NOMO-1 (cell line): ENCODE measurements at regions not wholly inside any gene's neighbourhood (a gene's known extent, or its start where the extent isn't known, plus 50 kb on each side); places are given as distances from the start of the nearest gene placed in this dataset.
A peak's percentile ranks its signal among the peaks of the same experiment; 100 is the strongest.
"Not testable (repeated sequence)": the region's sequence is repeated elsewhere in the genome, so short reads cannot be mapped to it uniquely, and the experiment has no call there.

Source experiments
- DNase-seq, 2 experiments: peaks; one replicate each; lab custom pipeline; 2025; ENCODE audit not compliant: unreplicated experiment in 2 of 2; lab: John Stamatoyannopoulos, UW

- no peak for DNase-seq
These were observed 258.6 kb upstream of the GRM7 start for GRCh38 chr3:6602329-6602728.

- DNase-seq: no peak
These were observed 255.7 kb upstream of the GRM7 start for GRCh38 chr3:6605227-6605626.

GRCh38 chr3:6608843-6609242, 252.1 kb upstream of the GRM7 start:
- DNase-seq: no peak

- no peak for DNase-seq
These were observed 248.8 kb upstream of the GRM7 start for GRCh38 chr3:6612034-6612616.

GRCh38 chr3:6622260-6622659, 238.7 kb upstream of the GRM7 start:
- DNase-seq: no peak

- DNase-seq: no peak
These were observed 238.2 kb upstream of the GRM7 start for GRCh38 chr3:6622712-6623111.

GRCh38 chr3:6631376-6631775, 229.5 kb upstream of the GRM7 start:
- no peak for DNase-seq

- DNase-seq: no peak
These were observed 220.0 kb upstream of the GRM7 start for GRCh38 chr3:6640907-6641306.

GRCh38 chr3:6644070-6644929, 216.6 kb upstream of the GRM7 start:
- no peak for DNase-seq

- no peak for DNase-seq
These were observed 206.2 kb upstream of the GRM7 start for GRCh38 chr3:6654670-6655069.

GRCh38 chr3:6655275-6655674, 205.6 kb upstream of the GRM7 start:
- DNase-seq: no peak

GRCh38 chr3:6657591-6657990, 203.3 kb upstream of the GRM7 start:
- DNase-seq: no peak

- no peak for DNase-seq
These were observed 193.6 kb upstream of the GRM7 start for GRCh38 chr3:6667354-6667753.

- no peak for DNase-seq
These were observed 189.6 kb upstream of the GRM7 start for GRCh38 chr3:6671363-6671762.

- peak; percentile 18 to 24 for DNase-seq
These were observed 181.4 kb upstream of the GRM7 start for GRCh38 chr3:6679510-6679909.

- no peak for DNase-seq
These were observed 180.7 kb upstream of the GRM7 start for GRCh38 chr3:6680119-6680806.

- no peak for DNase-seq
These were observed 163.6 kb upstream of the GRM7 start for GRCh38 chr3:6697285-6697684.

GRCh38 chr3:6697722-6698121, 163.2 kb upstream of the GRM7 start:
- DNase-seq: no peak

- not testable (repeated sequence) for DNase-seq
These were observed 156.1 kb upstream of the GRM7 start for GRCh38 chr3:6704817-6705216.

GRCh38 chr3:6706777-6707176, 154.1 kb upstream of the GRM7 start:
- no peak for DNase-seq

- DNase-seq: no peak
These were observed 151.7 kb upstream of the GRM7 start for GRCh38 chr3:6709178-6709577.

GRCh38 chr3:6714962-6715361, 146.0 kb upstream of the GRM7 start:
- no peak for DNase-seq
